ENCODE measurements at regions not wholly inside any gene's neighbourhood (a gene's known extent, or its start where the extent isn't known, plus 50 kb on each side); places are given as distances from the start of the nearest gene placed in this dataset.

DNA sequence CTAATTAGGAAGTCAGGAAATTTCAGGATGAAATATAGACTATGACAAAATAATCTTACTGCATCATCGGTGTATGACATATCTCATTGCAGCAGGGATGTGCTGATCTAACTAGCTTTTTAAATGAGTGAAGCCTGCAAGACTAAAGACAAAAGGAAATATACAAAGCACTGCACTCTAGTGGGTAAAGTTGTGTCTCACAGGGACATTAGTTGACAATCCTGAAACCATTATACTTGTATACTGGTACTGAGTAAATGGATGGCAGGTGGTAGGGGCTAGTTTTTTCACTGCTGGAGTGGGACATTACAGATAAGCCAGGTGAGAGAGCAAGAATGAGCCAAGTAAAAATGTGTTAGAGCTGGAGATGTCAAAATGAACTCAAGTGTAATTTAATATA, 317.5 kb upstream of the RAB6C start:
- TF ChIP-seq, protein P1, sequence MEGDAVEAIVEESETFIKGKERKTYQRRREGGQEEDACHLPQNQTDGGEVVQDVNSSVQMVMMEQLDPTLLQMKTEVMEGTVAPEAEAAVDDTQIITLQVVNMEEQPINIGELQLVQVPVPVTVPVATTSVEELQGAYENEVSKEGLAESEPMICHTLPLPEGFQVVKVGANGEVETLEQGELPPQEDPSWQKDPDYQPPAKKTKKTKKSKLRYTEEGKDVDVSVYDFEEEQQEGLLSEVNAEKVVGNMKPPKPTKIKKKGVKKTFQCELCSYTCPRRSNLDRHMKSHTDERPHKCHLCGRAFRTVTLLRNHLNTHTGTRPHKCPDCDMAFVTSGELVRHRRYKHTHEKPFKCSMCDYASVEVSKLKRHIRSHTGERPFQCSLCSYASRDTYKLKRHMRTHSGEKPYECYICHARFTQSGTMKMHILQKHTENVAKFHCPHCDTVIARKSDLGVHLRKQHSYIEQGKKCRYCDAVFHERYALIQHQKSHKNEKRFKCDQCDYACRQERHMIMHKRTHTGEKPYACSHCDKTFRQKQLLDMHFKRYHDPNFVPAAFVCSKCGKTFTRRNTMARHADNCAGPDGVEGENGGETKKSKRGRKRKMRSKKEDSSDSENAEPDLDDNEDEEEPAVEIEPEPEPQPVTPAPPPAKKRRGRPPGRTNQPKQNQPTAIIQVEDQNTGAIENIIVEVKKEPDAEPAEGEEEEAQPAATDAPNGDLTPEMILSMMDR (IDR thresholded peaks at IDR 0.05; ENCODE audit: insufficient read depth, low read length): no peak
- H3K4me3 ChIP-seq (ENCODE audit: low read depth, low read length): no peak overlapping the region
- DNase-seq (ENCODE audit: low read depth): no peak

DNA sequence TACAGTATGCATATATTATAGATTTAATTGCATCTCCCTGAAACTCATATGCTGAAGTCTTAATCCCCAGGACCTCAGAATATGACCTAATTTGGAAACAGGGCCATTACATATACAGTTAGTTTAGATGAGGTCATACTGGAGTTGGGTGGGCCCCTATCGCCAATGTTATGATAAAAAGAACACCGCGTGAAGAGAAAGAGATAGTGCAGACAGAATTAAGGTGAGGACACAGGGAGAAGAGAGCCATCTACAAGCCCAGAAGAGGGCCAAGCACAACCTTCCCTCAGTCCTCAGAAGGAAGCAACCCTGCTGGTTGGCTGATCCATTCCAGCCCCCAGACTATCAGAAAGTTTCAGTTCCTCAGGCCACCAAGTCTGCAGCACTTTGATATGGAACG, 311.9 kb upstream of the RAB6C start:
- no peak overlapping the region for H3K4me3 ChIP-seq (ENCODE audit: low read depth, low read length)
- no peak for DNase-seq (ENCODE audit: low read depth)
- TF ChIP-seq, protein P1 (IDR thresholded peaks at IDR 0.05; ENCODE audit: insufficient read depth, low read length): no peak

DNA sequence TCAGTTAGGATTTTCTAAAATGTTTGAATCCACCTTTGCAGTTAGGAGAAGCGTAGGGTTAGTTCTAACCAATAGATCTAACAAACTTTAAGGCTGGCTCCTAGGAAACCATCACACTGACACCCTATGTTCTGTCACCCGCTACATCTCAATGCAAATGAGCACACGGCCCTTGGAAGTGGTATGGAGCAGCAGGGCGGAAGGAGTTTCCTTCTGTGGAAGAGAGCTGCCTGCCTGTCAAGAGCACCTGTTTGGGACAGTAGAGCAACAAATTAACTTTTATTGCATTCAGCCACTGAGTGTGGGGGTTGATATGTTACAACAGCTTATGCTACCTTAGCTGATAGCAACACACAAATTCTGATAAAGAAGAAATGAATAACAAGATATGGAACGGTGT, 306.9 kb upstream of the RAB6C start:
- H3K4me3 ChIP-seq (ENCODE audit: low read depth, low read length): no peak overlapping the region
- no peak for DNase-seq (ENCODE audit: low read depth)
- TF ChIP-seq, protein P1 (IDR thresholded peaks at IDR 0.05; ENCODE audit: insufficient read depth, low read length): no peak

DNA sequence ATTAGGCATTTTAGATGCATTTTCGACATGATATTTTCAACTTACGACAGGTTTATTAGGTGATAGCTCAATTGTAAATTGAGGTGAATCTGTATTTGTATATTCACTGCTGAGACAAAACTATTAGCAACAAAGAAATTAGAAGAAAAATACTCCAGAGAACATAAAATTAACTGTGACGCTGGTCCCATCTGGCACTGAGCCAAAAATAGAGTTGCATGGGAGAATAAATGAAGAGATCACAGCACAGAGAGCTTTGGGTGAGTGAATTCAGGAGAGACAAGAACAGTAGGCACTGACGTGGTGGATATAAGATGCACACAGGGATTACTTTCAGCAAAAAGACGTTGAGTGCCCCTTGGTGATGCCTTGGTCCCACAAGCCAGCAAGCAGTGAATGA, 306.2 kb upstream of the RAB6C start:
- TF ChIP-seq, protein P1 (IDR thresholded peaks at IDR 0.05; ENCODE audit: insufficient read depth, low read length): no peak
- no peak for DNase-seq (ENCODE audit: low read depth)
- H3K4me3 ChIP-seq (ENCODE audit: low read depth, low read length): no peak overlapping the region

GRCh38 chr2:129673847-129674711, 305.4 kb upstream of the RAB6C start:
- TF ChIP-seq, protein P1 (IDR thresholded peaks at IDR 0.05; ENCODE audit: insufficient read depth, low read length): no peak
- no peak for DNase-seq (ENCODE audit: low read depth)
- H3K4me3 ChIP-seq (ENCODE audit: low read depth, low read length): no peak overlapping the region

DNA sequence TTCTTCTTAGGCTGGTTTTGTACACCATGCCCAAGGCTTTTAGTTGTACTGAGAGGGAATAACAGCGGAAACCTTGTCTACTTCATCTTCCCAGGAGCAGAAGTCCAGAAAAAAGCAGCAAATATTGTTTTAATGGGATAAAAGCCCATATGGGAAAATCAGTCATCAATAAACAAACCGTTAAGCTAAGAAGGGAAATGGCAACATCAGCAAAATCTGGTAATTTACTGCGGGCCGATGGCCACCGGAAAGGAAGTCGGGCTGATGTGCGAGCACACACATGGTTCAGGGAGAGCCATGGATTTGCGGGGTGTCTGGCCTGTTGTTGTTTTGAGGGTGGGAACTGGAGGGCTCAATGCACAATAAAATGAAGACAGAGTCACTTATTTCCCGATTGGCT, 300.7 kb upstream of the RAB6C start:
- TF ChIP-seq, protein P1 (IDR thresholded peaks at IDR 0.05; ENCODE audit: insufficient read depth, low read length): no peak
- no peak for DNase-seq (ENCODE audit: low read depth)
- H3K4me3 ChIP-seq (ENCODE audit: low read depth, low read length): no peak overlapping the region

All from fibroblast of the aortic adventitia (primary cell).